ENCODE measurements at regions not wholly inside any gene's neighbourhood (a gene's known extent, or its start where the extent isn't known, plus 50 kb on each side); places are given as distances from the start of the nearest gene placed in this dataset.

GRCh38 chr1:221933814-221934213, 191.9 kb upstream of the DUSP10 start:
- TF ChIP-seq, protein P1, sequence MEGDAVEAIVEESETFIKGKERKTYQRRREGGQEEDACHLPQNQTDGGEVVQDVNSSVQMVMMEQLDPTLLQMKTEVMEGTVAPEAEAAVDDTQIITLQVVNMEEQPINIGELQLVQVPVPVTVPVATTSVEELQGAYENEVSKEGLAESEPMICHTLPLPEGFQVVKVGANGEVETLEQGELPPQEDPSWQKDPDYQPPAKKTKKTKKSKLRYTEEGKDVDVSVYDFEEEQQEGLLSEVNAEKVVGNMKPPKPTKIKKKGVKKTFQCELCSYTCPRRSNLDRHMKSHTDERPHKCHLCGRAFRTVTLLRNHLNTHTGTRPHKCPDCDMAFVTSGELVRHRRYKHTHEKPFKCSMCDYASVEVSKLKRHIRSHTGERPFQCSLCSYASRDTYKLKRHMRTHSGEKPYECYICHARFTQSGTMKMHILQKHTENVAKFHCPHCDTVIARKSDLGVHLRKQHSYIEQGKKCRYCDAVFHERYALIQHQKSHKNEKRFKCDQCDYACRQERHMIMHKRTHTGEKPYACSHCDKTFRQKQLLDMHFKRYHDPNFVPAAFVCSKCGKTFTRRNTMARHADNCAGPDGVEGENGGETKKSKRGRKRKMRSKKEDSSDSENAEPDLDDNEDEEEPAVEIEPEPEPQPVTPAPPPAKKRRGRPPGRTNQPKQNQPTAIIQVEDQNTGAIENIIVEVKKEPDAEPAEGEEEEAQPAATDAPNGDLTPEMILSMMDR (IDR thresholded peaks at IDR 0.05; ENCODE audit: low read depth, low read length, missing control alignments) = no peak
- H3K4me3 ChIP-seq (replicated peaks; ENCODE audit: low read depth, low read length) = no peak overlapping the region
- no peak for DNase-seq (ENCODE audit: extremely low read depth, low read depth)

DNA sequence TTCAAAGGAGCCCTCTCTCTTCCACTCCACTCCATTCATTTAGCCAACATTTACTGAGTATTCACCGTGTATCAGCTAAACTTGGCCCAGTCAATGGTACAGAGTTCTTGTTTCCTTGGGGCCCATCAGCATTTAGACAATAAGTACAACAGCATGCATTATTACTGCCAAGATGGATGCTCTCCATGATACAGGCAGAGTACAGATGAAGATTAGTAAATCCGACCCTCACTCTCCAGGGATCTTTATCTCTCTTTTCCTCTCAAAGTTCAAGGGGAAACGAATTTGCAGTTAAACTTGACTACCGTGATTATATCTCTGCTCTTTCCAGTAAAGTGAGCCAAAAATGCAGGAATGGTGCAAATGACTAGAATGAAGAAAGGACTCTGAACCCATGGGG, 184.6 kb upstream of the DUSP10 start:
- TF ChIP-seq, protein P1 (IDR thresholded peaks at IDR 0.05; ENCODE audit: low read depth, low read length, missing control alignments) = no peak
- no peak overlapping the region for H3K4me3 ChIP-seq (replicated peaks; ENCODE audit: low read depth, low read length)
- no peak for DNase-seq (ENCODE audit: extremely low read depth, low read depth)

GRCh38 chr1:221925947-221926346, 184.1 kb upstream of the DUSP10 start:
- no peak for DNase-seq (ENCODE audit: extremely low read depth, low read depth)
- no peak overlapping the region for H3K4me3 ChIP-seq (replicated peaks; ENCODE audit: low read depth, low read length)
- TF ChIP-seq, protein P1 (IDR thresholded peaks at IDR 0.05; ENCODE audit: low read depth, low read length, missing control alignments) = no peak

DNA sequence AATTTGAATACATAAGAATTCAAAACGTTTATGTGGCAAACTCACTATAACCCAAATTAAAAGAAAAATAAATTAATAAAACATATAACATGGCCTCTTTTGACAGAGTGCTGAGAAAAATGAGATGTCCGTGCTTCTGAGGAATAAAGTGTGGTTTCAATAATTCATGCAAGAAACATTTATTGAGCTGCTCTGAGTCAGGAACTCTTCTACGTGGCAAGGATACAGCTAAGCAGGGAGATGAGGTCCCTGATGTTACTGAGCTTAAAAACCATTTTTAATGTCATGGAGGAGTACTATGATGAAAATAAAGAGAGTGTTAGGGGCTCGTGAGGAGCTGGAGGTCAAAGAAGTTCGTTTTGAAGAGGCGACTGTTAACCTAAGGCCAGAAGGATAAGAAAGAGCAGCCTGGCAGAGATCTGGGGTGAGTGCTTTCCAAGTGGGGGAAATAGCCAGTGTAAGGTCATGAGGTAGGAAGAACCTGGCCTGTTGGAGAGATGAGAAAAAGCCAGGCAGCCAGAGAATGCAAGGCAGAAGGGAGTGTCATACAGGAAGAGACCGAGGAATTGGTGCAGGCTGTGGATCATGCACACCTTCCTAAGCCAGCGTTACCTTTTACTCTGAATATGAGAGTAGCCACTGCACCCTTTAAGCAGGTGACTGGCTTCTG, 182.2 kb upstream of the DUSP10 start:
- TF ChIP-seq, protein P1 (IDR thresholded peaks at IDR 0.05; ENCODE audit: low read depth, low read length, missing control alignments) = no peak
- DNase-seq (ENCODE audit: extremely low read depth, low read depth) = no peak
- no peak overlapping the region for H3K4me3 ChIP-seq (replicated peaks; ENCODE audit: low read depth, low read length)

- DNase-seq (ENCODE audit: extremely low read depth, low read depth) = no peak
- TF ChIP-seq, protein P1 (IDR thresholded peaks at IDR 0.05; ENCODE audit: low read depth, low read length, missing control alignments) = no peak
- no peak overlapping the region for H3K4me3 ChIP-seq (replicated peaks; ENCODE audit: low read depth, low read length)
These were observed 180.0 kb upstream of the DUSP10 start for GRCh38 chr1:221921936-221922335.

DNA sequence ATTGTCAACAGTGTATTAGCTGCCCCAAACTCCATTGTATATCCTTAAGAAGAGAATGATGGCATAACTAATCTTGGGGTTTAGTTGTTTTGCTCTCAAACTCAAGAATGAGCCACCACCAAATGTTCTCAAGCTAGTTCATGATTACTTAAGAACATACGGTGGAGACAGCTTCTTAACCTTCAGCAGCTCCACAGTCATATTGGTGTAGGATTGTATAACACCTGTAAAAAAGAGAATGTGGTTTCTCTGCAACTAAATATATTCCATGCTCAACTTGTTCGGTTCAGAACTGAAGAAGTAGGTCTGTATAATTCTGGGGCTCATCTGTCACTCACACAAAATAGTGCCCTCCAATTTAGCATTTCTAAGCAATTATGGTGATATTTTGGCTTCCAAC, 177.9 kb upstream of the DUSP10 start:
- H3K4me3 ChIP-seq (replicated peaks; ENCODE audit: low read depth, low read length) = no peak overlapping the region
- no peak for DNase-seq (ENCODE audit: extremely low read depth, low read depth)
- TF ChIP-seq, protein P1 (IDR thresholded peaks at IDR 0.05; ENCODE audit: low read depth, low read length, missing control alignments) = no peak

GRCh38 chr1:221919341-221919740, 177.5 kb upstream of the DUSP10 start:
- TF ChIP-seq, protein P1 (IDR thresholded peaks at IDR 0.05; ENCODE audit: low read depth, low read length, missing control alignments) = no peak
- DNase-seq (ENCODE audit: extremely low read depth, low read depth) = no peak
- no peak overlapping the region for H3K4me3 ChIP-seq (replicated peaks; ENCODE audit: low read depth, low read length)

All from HFF-Myc (cell line).